ENCODE measurements at regions not wholly inside any gene's neighbourhood (a gene's known extent, or its start where the extent isn't known, plus 50 kb on each side); places are given as distances from the start of the nearest gene placed in this dataset.
A peak's percentile ranks its signal among the peaks of the same experiment; 100 is the strongest.

DNA sequence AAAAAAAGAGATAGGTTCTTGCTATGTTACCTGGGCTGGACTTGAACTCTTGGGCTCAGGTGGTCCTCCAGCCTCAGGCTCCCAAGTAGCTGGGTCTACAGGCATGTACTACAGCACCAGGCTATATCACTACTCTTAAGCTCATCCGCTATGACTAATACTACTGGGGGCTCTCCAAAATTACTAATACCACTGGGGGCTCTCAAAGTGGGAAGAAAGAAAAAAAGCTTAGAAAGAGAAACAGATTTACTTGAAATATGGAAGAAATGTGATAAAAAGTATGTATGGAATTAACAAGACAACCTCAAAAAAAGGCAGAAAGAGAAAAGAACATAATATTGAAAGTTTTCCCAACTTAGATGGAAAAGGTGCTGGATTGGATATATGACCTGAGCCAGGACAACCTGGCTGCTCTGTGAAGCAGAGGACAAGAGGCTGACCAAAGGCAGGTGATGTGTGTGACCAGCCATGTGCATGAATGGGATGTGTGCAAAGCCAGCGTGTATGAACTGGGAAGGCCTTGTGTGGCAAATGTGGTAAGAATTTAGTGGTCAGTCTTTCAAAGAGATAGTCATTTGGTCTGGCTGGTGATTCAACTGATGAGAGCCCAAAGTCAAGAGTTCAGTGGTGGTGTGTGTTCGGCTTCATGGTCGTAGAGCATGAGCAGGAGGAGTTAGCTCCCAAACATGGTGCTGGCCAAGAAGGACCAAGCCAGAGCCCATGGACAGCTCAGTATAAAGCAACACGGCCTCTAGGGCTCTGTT lies 232.4 kb upstream of the KLF14 start:
- CTCF ChIA-PET: interaction anchor here (0.6 to 2.7 kb wide), 8 partner anchors 9 to 70 kb away, joined by 3 to 11 read pairs (median 4); no protein-coding TSS in a partner anchor
- whole genome bisulfite sequencing (ENCODE audit: insufficient coverage): 93% methylated on average over 3 of the region's 5 CpGs
- POLR2A ChIA-PET: interaction anchor here (0.9 kb wide), 1 partner anchor 230 kb away, joined by 4 read pairs; no protein-coding TSS in a partner anchor

DNA sequence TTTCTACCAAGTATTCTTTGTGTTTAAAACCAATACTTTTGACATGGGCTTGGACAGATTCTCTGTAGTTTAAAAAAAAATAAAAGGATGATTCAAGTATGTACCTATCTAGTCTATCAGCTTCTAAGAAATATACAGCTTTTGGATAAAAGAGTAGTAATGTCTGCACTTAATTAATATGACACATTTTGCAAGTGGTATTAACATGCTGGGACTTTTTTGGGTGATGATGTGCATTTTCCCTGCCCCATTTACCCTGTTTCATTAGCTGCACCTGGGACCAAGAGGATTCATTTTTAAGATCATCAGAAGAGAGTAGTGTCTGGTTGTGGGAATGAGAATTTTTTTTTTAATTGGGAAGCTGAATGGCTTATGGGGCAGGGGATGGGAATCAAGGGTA lies 236.2 kb upstream of the KLF14 start:
- H3K4me3 ChIP-seq (ENCODE audit: control insufficient read depth in 1 of 7, extremely low read depth in 1 of 7, insufficient read depth in 4 of 7, low read depth in 2 of 7, low read length in 6 of 7): no peak overlapping the region
- peaks cover 3 to 13% (median 9%) of the 10 kb centered on the region in 5 experiments for H3K9me3 ChIP-seq (ENCODE audit: control extremely low read depth in 1 of 5, control insufficient read depth in 4 of 5, insufficient read depth in 2 of 5, low read depth in 1 of 5, low read length in 4 of 5)
- DNase-seq: no peak
- H3K4me1 ChIP-seq (ENCODE audit: control extremely low read depth in 1 of 4, control insufficient read depth in 4 of 4, insufficient read depth in 4 of 4, low read length in 3 of 4): peaks cover 0 to 14% (median 10%) of the 10 kb centered on the region in 4 experiments
- peaks cover 5 to 22% (median 13%) of the 10 kb centered on the region in 4 experiments for H3K36me3 ChIP-seq (ENCODE audit: control insufficient read depth in 4 of 4, insufficient read depth in 4 of 4, low read length in 3 of 4)
- CTCF ChIA-PET: interaction anchor here (1.5 to 3.5 kb wide), 3 partner anchors 10 to 55 kb away, joined by 5 to 36 read pairs (median 8); no protein-coding TSS in a partner anchor
- H3K27me3 ChIP-seq (replicated peaks in 2 of 5; ENCODE audit: control insufficient read depth in 4 of 5, insufficient read depth in 5 of 5, low read length in 4 of 5): no peaks in the 10 kb centered on the region
- H3K27ac ChIP-seq (ENCODE audit: insufficient read depth in 1 of 2, low read depth in 1 of 2, low read length in 2 of 2, poor library complexity in 1 of 2, severe bottlenecking in 2 of 2): peak overlapping the region in 1 of 2 experiments; percentile 2
- POLR2A ChIA-PET: no interaction called here

More for the DNA sequence above, 232.4 kb upstream of the KLF14 start:
- H3K9me3 ChIP-seq (ENCODE audit: control extremely low read depth in 1 of 5, control insufficient read depth in 4 of 5, insufficient read depth in 2 of 5, low read depth in 1 of 5, low read length in 4 of 5): peaks cover 0 to 2% (median 0%) of the 10 kb centered on the region in 5 experiments
- H3K4me1 ChIP-seq (ENCODE audit: control extremely low read depth in 1 of 4, control insufficient read depth in 4 of 4, insufficient read depth in 4 of 4, low read length in 3 of 4): peaks cover 12 to 38% (median 27%) of the 10 kb centered on the region in 4 experiments
- no peak overlapping the region for H3K4me3 ChIP-seq (ENCODE audit: control insufficient read depth in 1 of 7, extremely low read depth in 1 of 7, insufficient read depth in 4 of 7, low read depth in 2 of 7, low read length in 6 of 7)
- no peaks in the 10 kb centered on the region for H3K27me3 ChIP-seq (replicated peaks in 2 of 5; ENCODE audit: control insufficient read depth in 4 of 5, insufficient read depth in 5 of 5, low read length in 4 of 5)
- H3K27ac ChIP-seq (ENCODE audit: insufficient read depth in 1 of 2, low read depth in 1 of 2, low read length in 2 of 2, poor library complexity in 1 of 2, severe bottlenecking in 2 of 2): no peak overlapping the region
- H3K36me3 ChIP-seq (ENCODE audit: control insufficient read depth in 4 of 4, insufficient read depth in 4 of 4, low read length in 3 of 4): peaks cover 3 to 9% (median 4%) of the 10 kb centered on the region in 4 experiments
- DNase-seq: no peak

DNA sequence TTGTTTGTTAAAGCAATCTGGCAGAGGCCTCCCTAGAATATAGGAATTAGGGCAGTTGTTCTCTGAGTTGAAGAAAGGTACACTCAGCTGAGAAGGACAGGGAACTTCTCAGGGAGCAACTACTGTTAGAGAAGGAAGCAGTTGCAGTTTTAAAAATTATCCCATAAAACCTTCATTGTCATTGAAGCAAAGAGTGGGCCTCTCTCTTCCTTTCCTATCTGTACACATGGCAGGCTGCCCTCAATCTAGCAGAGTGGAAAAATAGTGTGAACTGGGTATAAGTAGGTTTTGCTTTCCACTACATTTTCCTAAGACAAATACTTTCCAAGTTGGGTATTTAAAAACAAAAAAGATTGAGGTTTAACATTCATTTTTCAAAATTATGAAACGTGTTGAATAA lies 236.7 kb upstream of the KLF14 start:
- Histone ChIP-seq H3K36me3 (ENCODE audit: control insufficient read depth in 4 of 4, insufficient read depth in 4 of 4, low read length in 3 of 4) (peaks cover 5 to 26% (median 15%) of the 10 kb centered on the region in 4 experiments), H3K27me3 (replicated peaks in 2 of 5; ENCODE audit: control insufficient read depth in 4 of 5, insufficient read depth in 5 of 5, low read length in 4 of 5) (no peaks in the 10 kb centered on the region), H3K27ac (ENCODE audit: insufficient read depth in 1 of 2, low read depth in 1 of 2, low read length in 2 of 2, poor library complexity in 1 of 2, severe bottlenecking in 2 of 2) (peak overlapping the region in 1 of 2 experiments; percentile 2), H3K4me3 (ENCODE audit: control insufficient read depth in 1 of 7, extremely low read depth in 1 of 7, insufficient read depth in 4 of 7, low read depth in 2 of 7, low read length in 6 of 7) (no peak overlapping the region), H3K9me3 (ENCODE audit: control extremely low read depth in 1 of 5, control insufficient read depth in 4 of 5, insufficient read depth in 2 of 5, low read depth in 1 of 5, low read length in 4 of 5) (peaks cover 3 to 18% (median 13%) of the 10 kb centered on the region in 5 experiments), H3K4me1 (ENCODE audit: control extremely low read depth in 1 of 4, control insufficient read depth in 4 of 4, insufficient read depth in 4 of 4, low read length in 3 of 4) (peaks cover 0 to 14% (median 10%) of the 10 kb centered on the region in 4 experiments)
- DNase-seq: no peak
- ChIA-PET CTCF (interaction anchor here (0.6 to 3.5 kb wide), 4 partner anchors 9 to 56 kb away, joined by 3 to 36 read pairs (median 6); no protein-coding TSS in a partner anchor), POLR2A (interaction anchor here (0.6 kb wide), 1 partner anchor 1317 kb away, joined by 3 read pairs; no protein-coding TSS in a partner anchor)
- WGBS (ENCODE audit: insufficient coverage): no CpG with 5 or more reads among the region's 1 CpG

DNA sequence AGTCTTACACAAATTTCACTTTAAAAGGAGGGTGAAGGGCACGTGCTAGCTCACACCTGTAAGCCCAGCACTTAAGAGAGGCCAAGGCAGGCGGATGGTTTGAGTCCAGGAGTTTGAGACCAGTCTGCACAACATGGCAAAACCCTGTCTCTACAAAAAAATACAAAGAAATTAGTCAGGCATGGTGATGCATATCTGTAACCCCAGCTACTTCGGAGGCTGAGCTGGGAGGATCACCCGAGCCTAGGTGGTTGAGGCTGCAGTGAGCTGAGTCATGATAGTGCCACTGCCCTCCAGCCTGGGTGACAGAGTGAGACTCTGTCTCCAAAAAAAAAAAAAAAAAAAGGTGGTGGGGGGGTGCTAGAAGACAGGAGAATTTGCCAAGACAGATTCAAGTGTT lies 237.3 kb upstream of the KLF14 start:
- H3K4me1 ChIP-seq (ENCODE audit: control extremely low read depth in 1 of 4, control insufficient read depth in 4 of 4, insufficient read depth in 4 of 4, low read length in 3 of 4): peaks cover 0 to 14% (median 10%) of the 10 kb centered on the region in 4 experiments
- WGBS (ENCODE audit: insufficient coverage): 93% methylated on average over 4 of the region's 4 CpGs
- peaks cover 3 to 18% (median 13%) of the 10 kb centered on the region in 5 experiments for H3K9me3 ChIP-seq (ENCODE audit: control extremely low read depth in 1 of 5, control insufficient read depth in 4 of 5, insufficient read depth in 2 of 5, low read depth in 1 of 5, low read length in 4 of 5)
- DNase-seq: peak in 2 of 3 donors; percentile 35 to 42
- H3K36me3 ChIP-seq (ENCODE audit: control insufficient read depth in 4 of 4, insufficient read depth in 4 of 4, low read length in 3 of 4): peaks cover 5 to 28% (median 15%) of the 10 kb centered on the region in 4 experiments
- H3K4me3 ChIP-seq (ENCODE audit: control insufficient read depth in 1 of 7, extremely low read depth in 1 of 7, insufficient read depth in 4 of 7, low read depth in 2 of 7, low read length in 6 of 7): no peak overlapping the region
- no peak overlapping the region for H3K27ac ChIP-seq (ENCODE audit: insufficient read depth in 1 of 2, low read depth in 1 of 2, low read length in 2 of 2, poor library complexity in 1 of 2, severe bottlenecking in 2 of 2)
- ChIA-PET CTCF (interaction anchor here (1.0 to 3.5 kb wide), 4 partner anchors 8 to 56 kb away, joined by 3 to 36 read pairs (median 6); no protein-coding TSS in a partner anchor), POLR2A (interaction anchor here (0.6 kb wide), 1 partner anchor 1318 kb away, joined by 3 read pairs; no protein-coding TSS in a partner anchor)
- no peaks in the 10 kb centered on the region for H3K27me3 ChIP-seq (replicated peaks in 2 of 5; ENCODE audit: control insufficient read depth in 4 of 5, insufficient read depth in 5 of 5, low read length in 4 of 5)

DNA sequence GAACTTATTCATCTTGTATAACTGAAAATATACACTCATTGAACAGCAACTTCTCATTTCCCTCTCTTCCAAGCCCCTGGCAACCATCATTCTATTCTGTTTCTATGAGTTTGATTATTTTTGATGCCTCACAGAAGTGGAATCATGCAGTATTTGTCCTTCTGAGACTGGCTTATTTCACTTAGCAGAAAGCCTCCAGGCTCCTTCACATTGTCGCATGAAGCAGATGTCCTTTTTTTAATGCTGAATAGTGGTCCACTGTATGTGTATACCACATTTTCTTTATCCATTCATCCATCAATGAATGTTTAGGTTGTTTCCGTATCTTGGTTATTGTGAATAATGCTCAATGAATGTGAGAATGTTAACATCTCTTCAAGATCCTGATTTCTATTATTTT lies 238.2 kb upstream of the KLF14 start:
- POLR2A ChIA-PET: no interaction called here
- H3K4me1 ChIP-seq (ENCODE audit: control extremely low read depth in 1 of 4, control insufficient read depth in 4 of 4, insufficient read depth in 4 of 4, low read length in 3 of 4): peaks cover 0 to 14% (median 10%) of the 10 kb centered on the region in 4 experiments
- CTCF ChIA-PET: interaction anchor here (1.0 to 3.5 kb wide), 2 partner anchors 10 to 11 kb away, joined by 3 to 36 read pairs; no protein-coding TSS in a partner anchor

DNA sequence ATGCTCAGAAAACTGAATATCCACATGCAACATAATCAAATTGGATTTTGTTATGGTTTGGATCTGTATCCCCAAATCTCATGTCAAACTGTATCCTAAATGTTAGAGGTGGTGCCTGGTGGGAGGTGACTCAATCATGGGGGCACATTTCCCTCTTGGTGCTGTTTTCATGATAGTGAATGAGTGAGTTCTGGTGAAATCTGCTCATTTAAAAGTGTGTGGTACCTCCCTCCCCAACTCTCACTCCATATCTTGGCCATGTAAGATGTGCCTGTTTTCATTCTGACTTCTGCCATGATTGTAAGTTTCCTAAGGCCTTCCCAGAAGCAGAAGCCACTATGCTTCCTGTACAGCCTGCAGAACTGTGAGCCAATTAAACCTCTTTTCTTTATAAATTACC lies 239.6 kb upstream of the KLF14 start:
- H3K4me3 ChIP-seq (ENCODE audit: control insufficient read depth in 1 of 7, extremely low read depth in 1 of 7, insufficient read depth in 4 of 7, low read depth in 2 of 7, low read length in 6 of 7): no peak overlapping the region
- H3K9me3 ChIP-seq (ENCODE audit: control extremely low read depth in 1 of 5, control insufficient read depth in 4 of 5, insufficient read depth in 2 of 5, low read depth in 1 of 5, low read length in 4 of 5): peaks cover 3 to 18% (median 13%) of the 10 kb centered on the region in 5 experiments
- H3K27me3 ChIP-seq (replicated peaks in 2 of 5; ENCODE audit: control insufficient read depth in 4 of 5, insufficient read depth in 5 of 5, low read length in 4 of 5): no peaks in the 10 kb centered on the region
- H3K36me3 ChIP-seq (ENCODE audit: control insufficient read depth in 4 of 4, insufficient read depth in 4 of 4, low read length in 3 of 4): peaks cover 5 to 24% (median 9%) of the 10 kb centered on the region in 4 experiments
- POLR2A ChIA-PET: no interaction called here
- CTCF ChIA-PET: interaction anchor here (0.9 kb wide), 1 partner anchor 38 kb away, joined by 3 read pairs; no protein-coding TSS in a partner anchor
- no peak for DNase-seq
- no peak overlapping the region for H3K27ac ChIP-seq (ENCODE audit: insufficient read depth in 1 of 2, low read depth in 1 of 2, low read length in 2 of 2, poor library complexity in 1 of 2, severe bottlenecking in 2 of 2)
- H3K4me1 ChIP-seq (ENCODE audit: control extremely low read depth in 1 of 4, control insufficient read depth in 4 of 4, insufficient read depth in 4 of 4, low read length in 3 of 4): peaks cover 0 to 14% (median 10%) of the 10 kb centered on the region in 4 experiments

More for the DNA sequence above, 238.2 kb upstream of the KLF14 start:
- H3K36me3 ChIP-seq (ENCODE audit: control insufficient read depth in 4 of 4, insufficient read depth in 4 of 4, low read length in 3 of 4): peaks cover 5 to 24% (median 10%) of the 10 kb centered on the region in 4 experiments
- H3K27me3 ChIP-seq (replicated peaks in 2 of 5; ENCODE audit: control insufficient read depth in 4 of 5, insufficient read depth in 5 of 5, low read length in 4 of 5): no peaks in the 10 kb centered on the region
- WGBS (ENCODE audit: insufficient coverage): no CpG with 5 or more reads among the region's 2 CpGs
- H3K4me3 ChIP-seq (ENCODE audit: control insufficient read depth in 1 of 7, extremely low read depth in 1 of 7, insufficient read depth in 4 of 7, low read depth in 2 of 7, low read length in 6 of 7): no peak overlapping the region
- peaks cover 3 to 18% (median 13%) of the 10 kb centered on the region in 5 experiments for H3K9me3 ChIP-seq (ENCODE audit: control extremely low read depth in 1 of 5, control insufficient read depth in 4 of 5, insufficient read depth in 2 of 5, low read depth in 1 of 5, low read length in 4 of 5)
- no peak for DNase-seq
- H3K27ac ChIP-seq (ENCODE audit: insufficient read depth in 1 of 2, low read depth in 1 of 2, low read length in 2 of 2, poor library complexity in 1 of 2, severe bottlenecking in 2 of 2): no peak overlapping the region
